ENCODE measurements at regions not wholly inside any gene's neighbourhood (a gene's known extent, or its start where the extent isn't known, plus 50 kb on each side); places are given as distances from the start of the nearest gene placed in this dataset.

- TF ChIP-seq CTCF (IDR thresholded peaks at IDR 0.05), result no peak
Observed at GRCh38 chr7:91551377-91552175, 287.3 kb downstream of the FZD1 start.

GRCh38 chr7:91553410-91553895 lies 289.2 kb downstream of the FZD1 start:
- TF ChIP-seq CTCF (IDR thresholded peaks at IDR 0.05), result no peak

GRCh38 chr7:91554883-91555282 lies 290.6 kb downstream of the FZD1 start:
- TF ChIP-seq CTCF (IDR thresholded peaks at IDR 0.05), result no peak

- no peak for TF ChIP-seq CTCF (IDR thresholded peaks at IDR 0.05)
Observed at GRCh38 chr7:91556239-91556638, 292.0 kb downstream of the FZD1 start.

GRCh38 chr7:91556956-91557650 lies 292.9 kb downstream of the FZD1 start:
- TF ChIP-seq CTCF (IDR thresholded peaks at IDR 0.05), result no peak

- TF ChIP-seq CTCF (IDR thresholded peaks at IDR 0.05), result no peak
Observed at GRCh38 chr7:91557789-91558404, 293.7 kb downstream of the FZD1 start.

GRCh38 chr7:91559947-91560346 lies 295.7 kb downstream of the FZD1 start:
- TF ChIP-seq CTCF (IDR thresholded peaks at IDR 0.05), result no peak
